ENCODE measurements at regions not wholly inside any gene's neighbourhood (a gene's known extent, or its start where the extent isn't known, plus 50 kb on each side); places are given as distances from the start of the nearest gene placed in this dataset.

DNA sequence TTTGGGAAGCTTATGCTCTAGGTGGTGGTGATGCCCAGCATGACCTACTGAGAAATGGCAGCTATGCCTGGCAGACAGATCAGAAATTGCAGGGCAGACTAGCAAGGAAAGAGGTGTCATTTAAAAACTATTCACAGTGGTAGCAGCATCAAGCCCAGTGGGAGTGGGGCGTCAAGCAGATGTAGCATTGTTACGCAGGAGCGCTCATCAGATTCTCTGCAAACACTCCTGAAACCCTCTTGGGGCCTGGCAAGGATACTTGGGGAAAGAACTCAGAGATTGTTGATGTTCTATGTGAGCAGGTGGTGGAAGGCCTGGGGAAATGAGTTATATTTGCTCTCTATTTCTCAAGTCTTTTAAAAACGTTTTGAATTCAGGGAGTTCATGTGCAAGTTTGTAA lies 437.6 kb downstream of the RAPGEF2 start:
- TF ChIP-seq, protein P1, sequence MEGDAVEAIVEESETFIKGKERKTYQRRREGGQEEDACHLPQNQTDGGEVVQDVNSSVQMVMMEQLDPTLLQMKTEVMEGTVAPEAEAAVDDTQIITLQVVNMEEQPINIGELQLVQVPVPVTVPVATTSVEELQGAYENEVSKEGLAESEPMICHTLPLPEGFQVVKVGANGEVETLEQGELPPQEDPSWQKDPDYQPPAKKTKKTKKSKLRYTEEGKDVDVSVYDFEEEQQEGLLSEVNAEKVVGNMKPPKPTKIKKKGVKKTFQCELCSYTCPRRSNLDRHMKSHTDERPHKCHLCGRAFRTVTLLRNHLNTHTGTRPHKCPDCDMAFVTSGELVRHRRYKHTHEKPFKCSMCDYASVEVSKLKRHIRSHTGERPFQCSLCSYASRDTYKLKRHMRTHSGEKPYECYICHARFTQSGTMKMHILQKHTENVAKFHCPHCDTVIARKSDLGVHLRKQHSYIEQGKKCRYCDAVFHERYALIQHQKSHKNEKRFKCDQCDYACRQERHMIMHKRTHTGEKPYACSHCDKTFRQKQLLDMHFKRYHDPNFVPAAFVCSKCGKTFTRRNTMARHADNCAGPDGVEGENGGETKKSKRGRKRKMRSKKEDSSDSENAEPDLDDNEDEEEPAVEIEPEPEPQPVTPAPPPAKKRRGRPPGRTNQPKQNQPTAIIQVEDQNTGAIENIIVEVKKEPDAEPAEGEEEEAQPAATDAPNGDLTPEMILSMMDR (IDR thresholded peaks at IDR 0.05), result no peak
- no peak for TF ChIP-seq POLR2A (IDR thresholded peaks at IDR 0.05; ENCODE audit: low read depth)
- TF ChIP-seq POLR2AphosphoS5 (IDR thresholded peaks at IDR 0.05), result no peak

All from esophagus muscularis mucosa (tissue), 3 donors.